ENCODE measurements at regions not wholly inside any gene's neighbourhood (a gene's known extent, or its start where the extent isn't known, plus 50 kb on each side); places are given as distances from the start of the nearest gene placed in this dataset.

- no peak overlapping the region for H2AFZ ChIP-seq (ENCODE audit: control insufficient read depth, low read depth, low read length)
- CTCF ChIA-PET, result no interaction called here
- POLR2A ChIA-PET, result no interaction called here
- in situ Hi-C loops (cut with MboI) (no loop called here), intact Hi-C loops (cut with micrococcal nuclease; ENCODE audit: unreplicated experiment) (no loop called here)
- 5% methylated on average over 3 of the region's 3 CpGs for WGBS (ENCODE audit: insufficient coverage, insufficient replicate concordance, low lambda C conversion rate, missing lambda C conversion rate)
- no peak overlapping the region for H3K9ac ChIP-seq (ENCODE audit: control insufficient read depth, insufficient read depth, low read length)
- no peaks in the 10 kb centered on the region for H3K9me3 ChIP-seq (replicated peaks; ENCODE audit: control insufficient read depth, insufficient read depth, low read length)
- no peak overlapping the region for H3K4me2 ChIP-seq (ENCODE audit: control insufficient read depth, insufficient read depth)
- DNase-seq (ENCODE audit: low read depth, low spot score) (no peak), ATAC-seq (no peak), FAIRE-seq (no peak)
- H3K4me3 ChIP-seq, result no peak overlapping the region
- SMC1A ChIA-PET (ENCODE audit: uncharacterized antibody, unreplicated experiment), result no interaction called here
- no peaks in the 10 kb centered on the region for H3K79me2 ChIP-seq (ENCODE audit: control insufficient read depth, insufficient read depth, low read length)
- H3K36me3 ChIP-seq (ENCODE audit: control insufficient read depth in 2 of 2, insufficient read depth in 2 of 2, low read length in 1 of 2), result no peaks in the 10 kb centered on the region
- no peak overlapping the region for H3K27ac ChIP-seq (ENCODE audit: control insufficient read depth, insufficient read depth)
- RAD21 ChIA-PET (ENCODE audit: unreplicated experiment), result no interaction called here
- no peaks in the 10 kb centered on the region for H4K20me1 ChIP-seq (ENCODE audit: control insufficient read depth, insufficient read depth)
- H3K27me3 ChIP-seq (replicated peaks in 1 of 2; ENCODE audit: control insufficient read depth in 2 of 2, insufficient read depth in 2 of 2, low read length in 1 of 2), result no peaks in the 10 kb centered on the region; a peak in 1 of 4 replicates
- BruUV-seq (replicated peaks), result no TSS peak
- no peaks in the 10 kb centered on the region for H3K4me1 ChIP-seq (ENCODE audit: control insufficient read depth, insufficient read depth, low read length)
- TF ChIP-seq HSF1 (IDR thresholded peaks at IDR 0.05; ENCODE audit: low read depth, low read length), result no peak
- TF ChIP-seq STAT3 (IDR thresholded peaks at IDR 0.05; ENCODE audit: low read depth, low read length), result no peak
- TF ChIP-seq FOS (IDR thresholded peaks at IDR 0.05; ENCODE audit: borderline replicate concordance, extremely low read depth, insufficient read length), result no peak
- TF ChIP-seq CREM (IDR thresholded peaks at IDR 0.05; ENCODE audit: low read depth), result no peak
- TF ChIP-seq GATAD2B (conservative IDR thresholded peaks at IDR 0.05; ENCODE audit: low read depth), result no peak
- no peak for TF ChIP-seq ETV6 (conservative IDR thresholded peaks at IDR 0.05 in 1 of 2, IDR thresholded peaks at IDR 0.05 in 1 of 2; ENCODE audit: borderline replicate concordance in 1 of 2, low read depth in 1 of 2)
- TF ChIP-seq, protein P1, sequence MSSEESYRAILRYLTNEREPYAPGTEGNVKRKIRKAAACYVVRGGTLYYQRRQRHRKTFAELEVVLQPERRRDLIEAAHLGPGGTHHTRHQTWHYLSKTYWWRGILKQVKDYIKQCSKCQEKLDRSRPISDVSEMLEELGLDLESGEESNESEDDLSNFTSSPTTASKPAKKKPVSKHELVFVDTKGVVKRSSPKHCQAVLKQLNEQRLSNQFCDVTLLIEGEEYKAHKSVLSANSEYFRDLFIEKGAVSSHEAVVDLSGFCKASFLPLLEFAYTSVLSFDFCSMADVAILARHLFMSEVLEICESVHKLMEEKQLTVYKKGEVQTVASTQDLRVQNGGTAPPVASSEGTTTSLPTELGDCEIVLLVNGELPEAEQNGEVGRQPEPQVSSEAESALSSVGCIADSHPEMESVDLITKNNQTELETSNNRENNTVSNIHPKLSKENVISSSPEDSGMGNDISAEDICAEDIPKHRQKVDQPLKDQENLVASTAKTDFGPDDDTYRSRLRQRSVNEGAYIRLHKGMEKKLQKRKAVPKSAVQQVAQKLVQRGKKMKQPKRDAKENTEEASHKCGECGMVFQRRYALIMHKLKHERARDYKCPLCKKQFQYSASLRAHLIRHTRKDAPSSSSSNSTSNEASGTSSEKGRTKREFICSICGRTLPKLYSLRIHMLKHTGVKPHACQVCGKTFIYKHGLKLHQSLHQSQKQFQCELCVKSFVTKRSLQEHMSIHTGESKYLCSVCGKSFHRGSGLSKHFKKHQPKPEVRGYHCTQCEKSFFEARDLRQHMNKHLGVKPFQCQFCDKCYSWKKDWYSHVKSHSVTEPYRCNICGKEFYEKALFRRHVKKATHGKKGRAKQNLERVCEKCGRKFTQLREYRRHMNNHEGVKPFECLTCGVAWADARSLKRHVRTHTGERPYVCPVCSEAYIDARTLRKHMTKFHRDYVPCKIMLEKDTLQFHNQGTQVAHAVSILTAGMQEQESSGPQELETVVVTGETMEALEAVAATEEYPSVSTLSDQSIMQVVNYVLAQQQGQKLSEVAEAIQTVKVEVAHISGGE (CRISPR knock-in tag; IDR thresholded peaks at IDR 0.05), result no peak
- no peak for TF ChIP-seq NBN (IDR thresholded peaks at IDR 0.05)
- TF ChIP-seq, protein P2, sequence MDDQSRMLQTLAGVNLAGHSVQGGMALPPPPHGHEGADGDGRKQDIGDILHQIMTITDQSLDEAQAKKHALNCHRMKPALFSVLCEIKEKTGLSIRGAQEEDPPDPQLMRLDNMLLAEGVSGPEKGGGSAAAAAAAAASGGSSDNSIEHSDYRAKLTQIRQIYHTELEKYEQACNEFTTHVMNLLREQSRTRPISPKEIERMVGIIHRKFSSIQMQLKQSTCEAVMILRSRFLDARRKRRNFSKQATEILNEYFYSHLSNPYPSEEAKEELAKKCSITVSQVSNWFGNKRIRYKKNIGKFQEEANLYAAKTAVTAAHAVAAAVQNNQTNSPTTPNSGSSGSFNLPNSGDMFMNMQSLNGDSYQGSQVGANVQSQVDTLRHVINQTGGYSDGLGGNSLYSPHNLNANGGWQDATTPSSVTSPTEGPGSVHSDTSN (IDR thresholded peaks at IDR 0.05; ENCODE audit: insufficient replicate concordance, low read depth, low read length), result no peak
- TF ChIP-seq EGR1 (IDR thresholded peaks at IDR 0.05; ENCODE audit: borderline replicate concordance in 1 of 2, low read depth in 2 of 2, low read length in 2 of 2), result no peak
- no peak for TF ChIP-seq ZSCAN29 (IDR thresholded peaks at IDR 0.05)
- TF ChIP-seq SREBF1 (IDR thresholded peaks at IDR 0.05; ENCODE audit: low read length), result no peak
- TF ChIP-seq NFXL1 (IDR thresholded peaks at IDR 0.05; ENCODE audit: borderline replicate concordance), result no peak
- TF ChIP-seq NKRF (conservative IDR thresholded peaks at IDR 0.05), result no peak
- TF ChIP-seq TCF3 (IDR thresholded peaks at IDR 0.05; ENCODE audit: borderline replicate concordance, insufficient read depth, low read depth, low read length), result no peak
- TF ChIP-seq IKZF1 (conservative IDR thresholded peaks at IDR 0.05), result no peak
- no peak for TF ChIP-seq KDM1A (IDR thresholded peaks at IDR 0.05; ENCODE audit: borderline replicate concordance)
- no peak for TF ChIP-seq SMAD1 (IDR thresholded peaks at IDR 0.05; ENCODE audit: low read depth, partially characterized antibody)
These were observed 87.4 kb downstream of the CBLL2 start for GRCh38 chrX:22360129-22360528.
